Loucy (cell line): ENCODE measurements at regions not wholly inside any gene's neighbourhood (a gene's known extent, or its start where the extent isn't known, plus 50 kb on each side); places are given as distances from the start of the nearest gene placed in this dataset.

Experiments used
- EZH2phosphoT487 ChIP-seq: fragments of 200-600 bp; IDR thresholded peaks from 2 replicates; pipeline ENCODE4 v1.6.1; 2018; ENCODE audit warnings: antibody characterized with exemption, mild to moderate bottlenecking, moderate library complexity, borderline replicate concordance
- TF ChIP-seq, protein P1 (sequence below): fragments of 200-600 bp; sonication (generic); conservative IDR thresholded peaks from 2 replicates; pipeline ENCODE4 v1.5.1; 2014; ENCODE audit warnings: mild to moderate bottlenecking, antibody characterized with exemption, low read length

DNA sequence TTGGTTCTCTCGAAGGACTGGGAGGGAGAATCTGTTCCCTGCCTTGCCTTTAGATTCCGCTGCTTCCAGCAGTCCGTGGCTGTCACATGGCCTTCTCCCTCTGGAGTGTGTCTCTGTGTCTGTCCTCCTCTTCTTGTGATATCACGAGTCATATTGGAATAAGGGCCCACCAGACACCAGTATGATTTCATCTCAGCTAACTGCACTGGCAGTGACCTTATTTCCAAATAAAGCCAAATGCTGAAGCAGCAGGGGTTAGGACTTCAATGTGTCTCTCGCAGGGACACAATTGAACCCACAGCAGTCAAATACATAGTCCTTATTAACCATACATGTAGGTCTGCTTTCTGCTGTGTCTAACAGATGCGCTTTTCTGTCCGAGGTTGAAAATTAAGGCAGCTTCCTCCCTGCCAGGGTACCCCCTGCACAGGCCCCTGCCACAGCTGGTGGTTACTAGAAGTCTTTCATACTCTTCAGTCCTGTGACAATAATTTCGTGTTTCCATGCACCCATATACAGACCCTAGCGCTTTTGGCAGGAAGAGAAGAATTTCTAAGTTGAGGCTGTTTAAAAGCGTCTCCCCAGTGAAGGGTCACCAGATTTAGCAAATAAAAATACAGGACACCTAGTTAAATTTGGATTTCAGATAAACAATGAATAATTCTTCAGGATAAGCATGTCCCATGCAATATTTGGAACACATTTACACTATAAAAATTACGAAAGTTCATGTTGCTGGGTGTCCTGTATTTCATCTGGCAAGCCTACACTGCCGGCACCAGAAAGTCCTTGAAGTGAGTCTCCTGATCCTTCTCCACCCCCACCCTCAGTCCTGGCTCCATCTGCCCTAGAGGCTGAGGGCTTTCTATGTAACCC, 182.1 kb downstream of the ETS2 start:
- no peak for TF ChIP-seq EZH2phosphoT487
- TF ChIP-seq, protein P1, sequence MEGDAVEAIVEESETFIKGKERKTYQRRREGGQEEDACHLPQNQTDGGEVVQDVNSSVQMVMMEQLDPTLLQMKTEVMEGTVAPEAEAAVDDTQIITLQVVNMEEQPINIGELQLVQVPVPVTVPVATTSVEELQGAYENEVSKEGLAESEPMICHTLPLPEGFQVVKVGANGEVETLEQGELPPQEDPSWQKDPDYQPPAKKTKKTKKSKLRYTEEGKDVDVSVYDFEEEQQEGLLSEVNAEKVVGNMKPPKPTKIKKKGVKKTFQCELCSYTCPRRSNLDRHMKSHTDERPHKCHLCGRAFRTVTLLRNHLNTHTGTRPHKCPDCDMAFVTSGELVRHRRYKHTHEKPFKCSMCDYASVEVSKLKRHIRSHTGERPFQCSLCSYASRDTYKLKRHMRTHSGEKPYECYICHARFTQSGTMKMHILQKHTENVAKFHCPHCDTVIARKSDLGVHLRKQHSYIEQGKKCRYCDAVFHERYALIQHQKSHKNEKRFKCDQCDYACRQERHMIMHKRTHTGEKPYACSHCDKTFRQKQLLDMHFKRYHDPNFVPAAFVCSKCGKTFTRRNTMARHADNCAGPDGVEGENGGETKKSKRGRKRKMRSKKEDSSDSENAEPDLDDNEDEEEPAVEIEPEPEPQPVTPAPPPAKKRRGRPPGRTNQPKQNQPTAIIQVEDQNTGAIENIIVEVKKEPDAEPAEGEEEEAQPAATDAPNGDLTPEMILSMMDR, result no peak
